ENCODE measurements at regions not wholly inside any gene's neighbourhood (a gene's known extent, or its start where the extent isn't known, plus 50 kb on each side); places are given as distances from the start of the nearest gene placed in this dataset.

GRCh38 chr5:5039918-5040317 lies 100.2 kb upstream of the ADAMTS16 start:
- H3K27ac ChIP-seq = no peak overlapping the region
- no peak for TF ChIP-seq CTCF (IDR thresholded peaks at IDR 0.05)
- TF ChIP-seq ZFX (IDR thresholded peaks at IDR 0.05; ENCODE audit: borderline replicate concordance) = no peak

- no peak overlapping the region for H3K27ac ChIP-seq
- TF ChIP-seq ZFX (IDR thresholded peaks at IDR 0.05; ENCODE audit: borderline replicate concordance) (no peak), CTCF (IDR thresholded peaks at IDR 0.05) (no peak)
Observed at GRCh38 chr5:5040712-5041111, 99.4 kb upstream of the ADAMTS16 start.

- TF ChIP-seq ZFX (IDR thresholded peaks at IDR 0.05; ENCODE audit: borderline replicate concordance) = no peak
- no peak for TF ChIP-seq CTCF (IDR thresholded peaks at IDR 0.05)
- no peak overlapping the region for H3K27ac ChIP-seq
Observed at GRCh38 chr5:5042806-5043205, 97.3 kb upstream of the ADAMTS16 start.

GRCh38 chr5:5043346-5043745 lies 96.8 kb upstream of the ADAMTS16 start:
- TF ChIP-seq CTCF (IDR thresholded peaks at IDR 0.05) (no peak), ZFX (IDR thresholded peaks at IDR 0.05; ENCODE audit: borderline replicate concordance) (no peak)
- H3K27ac ChIP-seq = no peak overlapping the region

GRCh38 chr5:5044247-5044840 lies 95.8 kb upstream of the ADAMTS16 start:
- TF ChIP-seq ZFX (IDR thresholded peaks at IDR 0.05; ENCODE audit: borderline replicate concordance) = no peak
- TF ChIP-seq CTCF (IDR thresholded peaks at IDR 0.05) = no peak
- H3K27ac ChIP-seq = no peak overlapping the region

GRCh38 chr5:5046680-5047502 lies 93.2 kb upstream of the ADAMTS16 start:
- TF ChIP-seq ZFX (IDR thresholded peaks at IDR 0.05; ENCODE audit: borderline replicate concordance) (no peak), CTCF (IDR thresholded peaks at IDR 0.05) (no peak)
- H3K27ac ChIP-seq = no peak overlapping the region

GRCh38 chr5:5050801-5051200 lies 89.3 kb upstream of the ADAMTS16 start:
- no peak for TF ChIP-seq CTCF (IDR thresholded peaks at IDR 0.05)
- no peak for TF ChIP-seq ZFX (IDR thresholded peaks at IDR 0.05; ENCODE audit: borderline replicate concordance)
- H3K27ac ChIP-seq = no peak overlapping the region

Data from 22Rv1 (cell line).